Right lobe of liver (tissue), 6 donors: ENCODE measurements at regions not wholly inside any gene's neighbourhood (a gene's known extent, or its start where the extent isn't known, plus 50 kb on each side); places are given as distances from the start of the nearest gene placed in this dataset.
"Not testable (repeated sequence)": the region's sequence is repeated elsewhere in the genome, so short reads cannot be mapped to it uniquely, and the experiment has no call there.

Experiments used
- ATAC-seq, 4 donors: fragments of 200-7000 bp; cut with Tn5 transposase; one replicate each; pipeline ENCODE4 v1.9.1; 2020; ENCODE audit warnings: mild to moderate bottlenecking in 4 of 4, moderate library complexity in 4 of 4
- DNase-seq, 3 donors: peaks; one replicate each; pipeline ENCODE4 v3.0.0-alpha.2; 2020
- H3K27ac ChIP-seq, 3 donors: fragments of 200-600 bp; one replicate each; pipeline ENCODE4 v1.8.0; 2022
- H3K27me3 ChIP-seq, 2 donors: fragments of 200-600 bp; one replicate each; pipeline ENCODE4 v1.8.0; 2022
- H3K36me3 ChIP-seq, 4 donors: fragments of 200-600 bp; sonication (generic) in 1 of 4; one replicate each; pipeline versions ENCODE4 v1.5.1 to v1.8.0; 2017 to 2022; ENCODE audit warnings: control low read depth in 1 of 4
- H3K4me1 ChIP-seq, 4 donors: fragments of 200-600 bp; sonication (generic) in 1 of 4; one replicate each; pipeline versions ENCODE4 v1.5.1 to v1.8.0; 2017 to 2022; ENCODE audit warnings: control low read depth in 1 of 4
- H3K4me3 ChIP-seq, 3 donors: fragments of 200-600 bp; one replicate each; pipeline ENCODE4 v1.8.0; 2022
- H3K9me3 ChIP-seq, 4 donors: fragments of 200-600 bp; sonication (generic) in 1 of 4; one replicate each; pipeline versions ENCODE4 v1.5.1 to v1.8.0; 2017 to 2022; ENCODE audit warnings: control low read depth in 1 of 4
- CTCF ChIP-seq, 4 donors: fragments of 200-600 bp in 3 of 4; fragments of 450-650 bp in 1 of 4; IDR thresholded peaks; one replicate each; pipeline versions ENCODE4 v1.5.1 to v1.8.0; 2016 to 2022; ENCODE audit warnings: antibody characterized with exemption in 4 of 4, mild to moderate bottlenecking in 2 of 4
- POLR2A ChIP-seq: fragments of 450-650 bp; IDR thresholded peaks from one replicate; pipeline ENCODE4 v1.6.1; 2017; ENCODE audit warnings: antibody characterized with exemption, mild to moderate bottlenecking
- WGBS: methylation state at CpG from one replicate; pipeline ENCODE4 v1.1.6; 2018; ENCODE audit warnings: low coverage, low lambda C conversion rate; ENCODE audit not compliant: insufficient coverage; ENCODE audit errors: missing lambda C conversion rate; 5-methylcytosine and 5-hydroxymethylcytosine counted together
- intact Hi-C, 2 donors: fragments of 100-400 bp; cut with DNase I; formaldehyde crosslinking; loops; one replicate each; pipeline versions ENCODE4 v1.11.2 to v1.14.1; 2022
- donor health status: DM: no; HTN: yes; CAD: no.
- donor health status: DM: no; HTN: no; CAD: no.
- donor health status: DM: no; HTN: no; CAD: no.
- donor health status: DM: no; HTN: yes; CAD: no.
- donor health status: DM: no; HTN: yes; CAD: no.

- Histone ChIP-seq H3K9me3 (no peaks in the 10 kb centered on the region), H3K4me1 (peaks cover 0 to 32% (median 14%) of the 10 kb centered on the region in 4 donors), H3K27me3 (no peaks in the 10 kb centered on the region), H3K36me3 (no peaks in the 10 kb centered on the region), H3K4me3 (no peak overlapping the region), H3K27ac (no peak overlapping the region)
- DNase-seq (no peak), ATAC-seq (no peak)
- TF ChIP-seq POLR2A = no peak
- no peak for TF ChIP-seq CTCF (IDR thresholded peaks at IDR 0.05)
- 29% methylated on average over 2 of the region's 2 CpGs for WGBS
- intact Hi-C loops = no loop called here
These were observed 66.7 kb upstream of the ABCD3 start for GRCh38 chr1:94351481-94351880.

GRCh38 chr1:94350350-94350924 lies 67.8 kb upstream of the ABCD3 start:
- no CpG with 5 or more reads among the region's 1 CpG for WGBS
- peak in 1 of 3 donors; percentile 64 for DNase-seq
- H3K27me3 ChIP-seq = no peaks in the 10 kb centered on the region
- H3K9me3 ChIP-seq = no peaks in the 10 kb centered on the region
- H3K4me3 ChIP-seq = no peak overlapping the region
- H3K36me3 ChIP-seq = no peaks in the 10 kb centered on the region
- peak overlapping the region in 2 of 3 donors; percentile 58 to 65 for H3K27ac ChIP-seq
- peak; percentile 81 to 88 (median 86) for ATAC-seq
- TF ChIP-seq CTCF (IDR thresholded peaks at IDR 0.05) (no peak), POLR2A (no peak)
- peaks cover 0 to 32% (median 11%) of the 10 kb centered on the region in 4 donors for H3K4me1 ChIP-seq
- intact Hi-C loops = no loop called here

GRCh38 chr1:94349853-94350252 lies 68.3 kb upstream of the ABCD3 start:
- intact Hi-C loops = no loop called here
- no peak overlapping the region for H3K4me3 ChIP-seq
- TF ChIP-seq POLR2A (no peak), CTCF (IDR thresholded peaks at IDR 0.05) (no peak)
- no peaks in the 10 kb centered on the region for H3K27me3 ChIP-seq
- H3K9me3 ChIP-seq = no peaks in the 10 kb centered on the region
- peak in 1 of 3 donors; percentile 60 for DNase-seq
- H3K36me3 ChIP-seq = no peaks in the 10 kb centered on the region
- peaks cover 0 to 33% (median 8%) of the 10 kb centered on the region in 4 donors for H3K4me1 ChIP-seq
- WGBS = 20% methylated on average over 2 of the region's 2 CpGs
- peak overlapping the region in 2 of 3 donors; percentile 58 to 65 for H3K27ac ChIP-seq
- peak; percentile 84 to 91 (median 86) for ATAC-seq

- H3K36me3 ChIP-seq, H3K9me3 ChIP-seq, ATAC-seq, H3K27ac ChIP-seq, H3K4me3 ChIP-seq, H3K27me3 ChIP-seq, DNase-seq, intact Hi-C loops: not testable (repeated sequence)
- peaks cover 0 to 30% (median 8%) of the 10 kb centered on the region in 4 donors for H3K4me1 ChIP-seq
- WGBS = 33% methylated on average over 1 of the region's 2 CpGs
These were observed 69.8 kb upstream of the ABCD3 start for GRCh38 chr1:94348386-94348785.

- H3K4me1 ChIP-seq = peaks cover 0 to 20% (median 3%) of the 10 kb centered on the region in 4 donors
- 36% methylated on average over 4 of the region's 4 CpGs for WGBS
- peak; percentile 7 to 46 (median 14) for ATAC-seq
- no peaks in the 10 kb centered on the region for H3K9me3 ChIP-seq
- intact Hi-C loops = no loop called here
- DNase-seq = no peak
- no peaks in the 10 kb centered on the region for H3K27me3 ChIP-seq
- H3K4me3 ChIP-seq = no peak overlapping the region
- H3K36me3 ChIP-seq = no peaks in the 10 kb centered on the region
- H3K27ac ChIP-seq = no peak overlapping the region
- TF ChIP-seq CTCF (IDR thresholded peaks at IDR 0.05) (no peak), POLR2A (no peak)
These were observed 73.0 kb upstream of the ABCD3 start for GRCh38 chr1:94345148-94345721.
